Endothelial cell of umbilical vein (primary cell): ENCODE measurements at regions not wholly inside any gene's neighbourhood (a gene's known extent, or its start where the extent isn't known, plus 50 kb on each side); places are given as distances from the start of the nearest gene placed in this dataset.

Experiments used
- BruUV-seq: library from RNA; stranded (reverse); fragments of 400-500 nt; replicated peaks from 2 replicates; lab custom pipeline; 2021; lab: Mats Ljungman, UMichigan
- CTCF ChIA-PET: fragments of 300-600, 350-600 bp; sonication (Branson Sonifier 250); formaldehyde crosslinking; loops from one replicate; lab custom pipeline; 2021; ENCODE audit warnings: antibody characterized with exemption, inconsistent platforms; lab: Charles Lee
- POLR2A ChIA-PET: fragments of 300-600, 350-600 bp; sonication (Branson Sonifier 250); formaldehyde crosslinking; loops from one replicate; lab custom pipeline; 2021; ENCODE audit warnings: antibody characterized with exemption, inconsistent platforms; lab: Charles Lee
- DNase-seq: peaks from one replicate; pipeline ENCODE4 v3.0.0-alpha.2; 2011; ENCODE audit warnings: low read depth, low spot score
- FAIRE-seq: peaks from 2 replicates; lab custom pipeline; 2011; peaks lifted over from hg19 to GRCh38; lab: Jason Lieb, UNC
- H2AFZ ChIP-seq: 2 replicates; pipeline ENCODE4 v1.6.0; 2012; ENCODE audit warnings: low read depth, low read length, control low read depth, inconsistent platforms
- H3K27ac ChIP-seq: 2 replicates; pipeline ENCODE4 v1.5.1; 2011; ENCODE audit warnings: low read depth, mild to moderate bottlenecking, control low read depth, low read length, moderate library complexity; ENCODE audit not compliant: insufficient read depth
- H3K27me3 ChIP-seq, 2 experiments: 2 replicates each; pipeline versions ENCODE4 v1.6.0 to v1.6.1; 2011; ENCODE audit warnings: low read length in 2 of 2, mixed read lengths in 1 of 2; ENCODE audit not compliant: control insufficient read depth in 2 of 2, insufficient read depth in 2 of 2
- H3K36me3 ChIP-seq, 2 experiments: 2 replicates in 1 of 2; 3 replicates in 1 of 2; pipeline ENCODE4 v1.5.1; 2011; ENCODE audit warnings: low read length in 2 of 2, mild to moderate bottlenecking in 1 of 2, moderate library complexity in 1 of 2; ENCODE audit not compliant: control insufficient read depth in 2 of 2, insufficient read depth in 2 of 2; ENCODE audit errors: extremely low read depth in 1 of 2
- H3K4me1 ChIP-seq: 3 replicates; pipeline ENCODE4 v1.5.1; 2011; ENCODE audit warnings: mild to moderate bottlenecking, low read length; ENCODE audit not compliant: control insufficient read depth, insufficient read depth; ENCODE audit errors: extremely low read depth
- H3K4me2 ChIP-seq: 2 replicates; pipeline ENCODE4 v1.6.1; 2011; ENCODE audit warnings: low read length, control low read depth, mixed read lengths; ENCODE audit not compliant: insufficient read depth
- H3K4me3 ChIP-seq, 3 experiments: fragments of 200-600 bp in 1 of 3; sonication (generic), shearing (Covaris generic) in 1 of 3; replicated peaks in 1 of 3; 2 replicates each; pipeline ENCODE4 v1.5.1; 2011 to 2016; ENCODE audit warnings: control low read depth in 3 of 3, low read length in 3 of 3, mild to moderate bottlenecking in 2 of 3, inconsistent platforms in 1 of 3, low read depth in 1 of 3, moderate library complexity in 1 of 3; ENCODE audit not compliant: insufficient read depth in 1 of 3
- H3K79me2 ChIP-seq: 2 replicates; pipeline ENCODE4 v1.6.0; 2012; ENCODE audit warnings: low read length, inconsistent platforms; ENCODE audit not compliant: control insufficient read depth, insufficient read depth
- H3K9ac ChIP-seq: replicated peaks from 2 replicates; pipeline ENCODE3; 2011; ENCODE audit warnings: low read length, control low read depth; ENCODE audit not compliant: insufficient read depth; ENCODE audit errors: extremely low read depth
- H3K9me1 ChIP-seq: replicated peaks from 3 replicates; pipeline ENCODE4 v1.6.0; 2011; ENCODE audit warnings: mild to moderate bottlenecking, low read length; ENCODE audit not compliant: control insufficient read depth, insufficient read depth; ENCODE audit errors: extremely low read depth
- H3K9me3 ChIP-seq: replicated peaks from 2 replicates; pipeline ENCODE4 v1.5.1; 2012; ENCODE audit warnings: low read length, inconsistent platforms; ENCODE audit not compliant: control insufficient read depth, insufficient read depth
- H4K20me1 ChIP-seq: replicated peaks from 2 replicates; pipeline ENCODE3; 2011; ENCODE audit warnings: mild to moderate bottlenecking, low read length; ENCODE audit not compliant: control insufficient read depth, insufficient read depth; ENCODE audit errors: extremely low read depth
- CTCF ChIP-seq, 2 donors: IDR thresholded peaks; 1 replicate in 1 of 2; 2 replicates in 1 of 2; pipeline ENCODE4 v1.5.1; 2011; ENCODE audit warnings: low read length in 2 of 2, mild to moderate bottlenecking in 2 of 2, moderate library complexity in 2 of 2, control low read depth in 1 of 2, inconsistent platforms in 1 of 2, low read depth in 1 of 2; ENCODE audit not compliant: insufficient read depth in 1 of 2; ENCODE audit errors: extremely low read depth in 1 of 2
- EZH2 ChIP-seq: IDR thresholded peaks from 2 replicates; pipeline ENCODE4 v1.6.1; 2012; ENCODE audit warnings: borderline replicate concordance, low read depth, mild to moderate bottlenecking, moderate library complexity, low read length, inconsistent platforms; ENCODE audit not compliant: severe bottlenecking
- FOS ChIP-seq: IDR thresholded peaks from 2 replicates; pipeline ENCODE4 v1.6.1; 2011; ENCODE audit warnings: mild to moderate bottlenecking, low read length, moderate library complexity, borderline replicate concordance; ENCODE audit not compliant: insufficient read depth
- GATA2 ChIP-seq: IDR thresholded peaks from 2 replicates; pipeline ENCODE4 v1.7.0; 2011; ENCODE audit warnings: low read depth, mild to moderate bottlenecking, moderate library complexity, mixed read lengths, low read length; ENCODE audit not compliant: insufficient read length, insufficient read depth
- JUN ChIP-seq: IDR thresholded peaks from 2 replicates; pipeline ENCODE4 v1.6.1; 2011; ENCODE audit warnings: borderline replicate concordance, low read depth; ENCODE audit not compliant: insufficient read length, insufficient read depth
- MAX ChIP-seq: IDR thresholded peaks from 2 replicates; pipeline ENCODE4 v1.6.1; 2011; ENCODE audit not compliant: insufficient read depth, insufficient read length
- MYC ChIP-seq: IDR thresholded peaks from one replicate; pipeline ENCODE4 v1.6.1; 2011; ENCODE audit warnings: mild to moderate bottlenecking, low read depth, low read length
- POLR2A ChIP-seq: IDR thresholded peaks from 2 replicates; pipeline ENCODE4 v1.6.1; 2012; ENCODE audit warnings: low read depth, mild to moderate bottlenecking, control low read depth, low read length
- POLR2AphosphoS5 ChIP-seq: IDR thresholded peaks from 2 replicates; pipeline ENCODE4 v1.6.1; 2012; ENCODE audit warnings: low read depth, mild to moderate bottlenecking, control low read depth, low read length, moderate library complexity; ENCODE audit not compliant: insufficient read depth
- dilution Hi-C: fragments of 300-500 bp; cut with MboI; formaldehyde crosslinking; loops from one replicate; pipeline ENCODE4 v1.15.0; 2019; ENCODE audit warnings: low sequenced_read_pairs; ENCODE audit not compliant: extremely low pct_ligation_motif_present
- intact Hi-C: fragments of 100-400 bp; cut with micrococcal nuclease; formaldehyde crosslinking; loops from one replicate; pipeline ENCODE4 v1.10.0; 2022

GRCh38 chr3:82745544-82745943 lies 984.1 kb upstream of the GBE1 start:
- ChIA-PET CTCF (no interaction called here), POLR2A (no interaction called here)
- TF ChIP-seq MYC = no peak
- no peak for TF ChIP-seq CTCF (IDR thresholded peaks at IDR 0.05; ENCODE audit: extremely low read depth in 1 of 2, insufficient read depth in 1 of 2, low read depth in 1 of 2, low read length in 2 of 2)
- no peak for TF ChIP-seq GATA2
- TF ChIP-seq EZH2 = no peak
- no peak for TF ChIP-seq MAX
- no peak for TF ChIP-seq FOS
- no peak for TF ChIP-seq POLR2AphosphoS5
- no peak for TF ChIP-seq POLR2A
- no peak for TF ChIP-seq JUN
- peaks cover 3% of the 10 kb centered on the region for H3K9me3 ChIP-seq
- dilution Hi-C loops (no loop called here), intact Hi-C loops (no loop called here)
- no peak overlapping the region for H3K27ac ChIP-seq
- no peaks in the 10 kb centered on the region for H4K20me1 ChIP-seq
- H3K9me1 ChIP-seq = no peaks in the 10 kb centered on the region
- no peak overlapping the region for H3K9ac ChIP-seq
- no peak overlapping the region for H3K4me3 ChIP-seq
- no peak overlapping the region for H2AFZ ChIP-seq
- BruUV-seq = no TSS peak
- DNase-seq = no peak
- FAIRE-seq = no peak
- H3K4me2 ChIP-seq = no peak overlapping the region
- no peaks in the 10 kb centered on the region for H3K4me1 ChIP-seq
- H3K79me2 ChIP-seq = no peaks in the 10 kb centered on the region
- H3K36me3 ChIP-seq = no peaks in the 10 kb centered on the region
- H3K27me3 ChIP-seq = no peaks in the 10 kb centered on the region
